GM13977 (cell line): ENCODE measurements at regions not wholly inside any gene's neighbourhood (a gene's known extent, or its start where the extent isn't known, plus 50 kb on each side); places are given as distances from the start of the nearest gene placed in this dataset.

Experiments used
- DNase-seq: peaks from one replicate; pipeline ENCODE4 v3.0.0; 2012; ENCODE audit warnings: low spot score
- in situ Hi-C: fragments of 300-500 bp; cut with MboI; formaldehyde crosslinking; loops from one replicate; pipeline ENCODE4 v1.12.0; 2022; ENCODE audit warnings: low sequenced_read_pairs, low pct_unique_long_range_greater_than_20kb, mixed read lengths, inconsistent platforms; ENCODE audit not compliant: unreplicated experiment
- TF ChIP-seq, protein P1 (sequence below): IDR thresholded peaks from 2 replicates; pipeline ENCODE4 v1.5.1; 2012; ENCODE audit warnings: mild to moderate bottlenecking, control low read depth; ENCODE audit not compliant: insufficient read depth; ENCODE audit errors: extremely low read depth, missing control alignments

DNA sequence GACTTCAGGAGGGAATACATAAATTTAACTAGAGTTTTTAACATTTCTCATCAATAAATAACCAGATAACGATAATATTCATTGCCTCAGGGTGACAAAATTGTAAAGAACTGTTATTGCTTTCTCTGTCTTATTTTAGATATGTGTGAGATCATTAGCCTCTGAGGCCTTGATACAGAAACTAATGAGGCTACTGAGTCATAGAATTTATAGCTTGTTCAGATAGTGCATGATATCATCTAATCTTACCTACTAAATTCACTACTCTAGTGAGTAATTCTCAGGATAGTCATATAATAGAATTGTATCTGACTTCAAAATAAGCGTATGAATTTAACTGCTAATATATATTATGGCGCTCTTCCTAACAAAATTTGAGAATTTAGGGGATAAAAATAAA is 360.8 kb upstream of the KLHL1 start:
- no peak for DNase-seq
- in situ Hi-C loops, result no loop called here
- TF ChIP-seq, protein P1, sequence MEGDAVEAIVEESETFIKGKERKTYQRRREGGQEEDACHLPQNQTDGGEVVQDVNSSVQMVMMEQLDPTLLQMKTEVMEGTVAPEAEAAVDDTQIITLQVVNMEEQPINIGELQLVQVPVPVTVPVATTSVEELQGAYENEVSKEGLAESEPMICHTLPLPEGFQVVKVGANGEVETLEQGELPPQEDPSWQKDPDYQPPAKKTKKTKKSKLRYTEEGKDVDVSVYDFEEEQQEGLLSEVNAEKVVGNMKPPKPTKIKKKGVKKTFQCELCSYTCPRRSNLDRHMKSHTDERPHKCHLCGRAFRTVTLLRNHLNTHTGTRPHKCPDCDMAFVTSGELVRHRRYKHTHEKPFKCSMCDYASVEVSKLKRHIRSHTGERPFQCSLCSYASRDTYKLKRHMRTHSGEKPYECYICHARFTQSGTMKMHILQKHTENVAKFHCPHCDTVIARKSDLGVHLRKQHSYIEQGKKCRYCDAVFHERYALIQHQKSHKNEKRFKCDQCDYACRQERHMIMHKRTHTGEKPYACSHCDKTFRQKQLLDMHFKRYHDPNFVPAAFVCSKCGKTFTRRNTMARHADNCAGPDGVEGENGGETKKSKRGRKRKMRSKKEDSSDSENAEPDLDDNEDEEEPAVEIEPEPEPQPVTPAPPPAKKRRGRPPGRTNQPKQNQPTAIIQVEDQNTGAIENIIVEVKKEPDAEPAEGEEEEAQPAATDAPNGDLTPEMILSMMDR, result no peak

DNA sequence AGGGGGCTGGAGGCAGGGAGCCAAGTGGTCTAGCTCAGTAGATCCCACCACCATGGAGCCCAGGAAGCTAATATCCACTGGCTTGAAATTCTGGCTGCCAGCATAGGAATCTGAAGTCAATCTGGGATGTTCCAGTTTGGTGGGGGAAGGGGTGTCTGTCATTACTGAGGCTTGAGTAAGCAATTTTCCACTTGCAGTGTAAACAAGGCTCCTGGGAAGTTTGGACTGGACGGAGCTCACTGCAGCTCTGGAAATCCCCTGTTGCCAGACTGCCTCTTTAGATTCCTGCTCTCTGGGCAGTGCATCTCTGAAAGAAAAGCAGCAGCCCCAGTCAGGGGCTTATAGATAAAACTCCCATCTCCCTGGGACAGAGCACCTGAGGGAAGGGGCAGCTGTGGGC is 349.2 kb upstream of the KLHL1 start:
- TF ChIP-seq, protein P1, result no peak
- DNase-seq, result no peak
- in situ Hi-C loops, result no loop called here

DNA sequence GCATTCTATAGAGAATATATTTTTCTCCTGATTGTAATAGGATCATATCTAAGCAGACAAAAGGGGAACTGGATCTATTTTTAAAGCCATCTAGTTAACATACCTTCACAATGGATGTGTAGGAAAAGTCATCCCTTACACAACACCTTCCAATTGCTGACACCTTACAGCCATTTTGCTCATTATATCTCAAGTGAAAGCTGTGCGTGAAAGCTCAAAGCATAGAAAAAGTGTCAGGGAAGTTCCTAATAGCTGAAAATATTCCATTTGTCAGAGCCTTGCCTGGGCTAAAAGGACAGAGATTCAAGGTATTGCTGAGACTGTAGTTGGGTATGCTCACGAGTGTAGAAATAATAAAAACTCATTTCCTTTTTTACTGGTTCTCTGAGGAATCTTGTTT is 340.6 kb upstream of the KLHL1 start:
- DNase-seq, result no peak
- in situ Hi-C loops, result no loop called here
- TF ChIP-seq, protein P1, result no peak

DNA sequence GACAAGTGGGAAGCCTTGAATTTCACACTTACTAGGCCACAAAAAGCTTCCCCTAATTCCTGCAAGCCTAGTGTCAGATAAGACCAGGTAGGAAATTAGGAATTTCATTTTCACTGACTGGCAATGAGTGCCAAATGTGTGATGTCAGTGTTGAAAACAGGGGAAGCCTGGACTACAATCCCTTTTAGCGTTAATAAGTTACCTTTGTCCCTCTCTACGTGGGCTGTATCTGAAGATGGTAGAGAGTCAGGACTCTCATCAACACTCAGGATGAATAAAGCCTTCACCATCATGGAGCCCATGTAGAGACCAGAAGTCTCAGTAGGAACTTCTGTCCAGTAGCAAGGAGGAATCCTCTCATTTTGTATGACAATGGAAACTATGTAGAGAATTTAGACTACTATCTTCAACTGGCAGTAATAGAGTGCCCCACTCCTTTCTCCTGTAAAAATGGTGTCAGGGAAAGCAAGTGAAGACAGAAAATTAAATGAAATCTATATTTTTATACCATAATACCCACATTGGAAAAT is 324.1 kb upstream of the KLHL1 start:
- no peak for DNase-seq
- in situ Hi-C loops, result no loop called here
- TF ChIP-seq, protein P1, result no peak

DNA sequence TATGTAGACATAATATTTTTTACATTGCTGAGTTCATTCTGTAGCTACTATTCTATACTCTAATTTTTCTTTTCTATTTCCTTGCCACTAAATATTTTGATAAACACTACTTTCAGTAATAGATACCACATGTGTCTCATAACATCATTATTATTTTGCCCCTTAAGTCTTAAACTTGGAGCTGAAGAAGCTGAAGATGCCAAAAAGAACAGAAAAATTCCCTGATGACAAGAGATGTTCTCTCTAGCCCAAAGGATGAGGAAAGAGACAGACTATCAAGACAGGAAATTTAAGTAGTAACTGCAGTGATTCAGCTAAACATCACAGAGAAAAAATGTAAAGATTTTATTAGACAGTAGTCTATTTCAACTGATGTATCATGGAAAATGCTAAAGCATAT is 322.0 kb upstream of the KLHL1 start:
- DNase-seq, result no peak
- in situ Hi-C loops, result no loop called here
- TF ChIP-seq, protein P1, result no peak

DNA sequence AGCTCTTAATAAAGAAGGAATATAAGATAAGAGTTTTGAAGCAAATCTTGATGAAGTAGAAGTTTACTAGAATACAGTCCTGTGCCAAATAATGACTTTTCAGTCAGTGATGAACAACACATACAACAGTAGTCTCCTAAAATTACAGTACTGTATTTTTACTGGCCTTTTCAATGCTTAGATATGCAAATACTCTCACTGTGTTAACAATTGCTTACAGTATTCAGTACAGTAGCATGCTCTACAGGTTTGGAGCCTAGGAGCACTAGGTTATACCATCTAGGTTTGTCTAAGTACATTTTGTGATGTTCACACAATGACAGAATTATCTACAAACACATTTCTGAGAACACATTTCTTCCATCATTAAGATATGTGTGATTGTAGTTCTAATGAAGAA is 316.7 kb upstream of the KLHL1 start:
- in situ Hi-C loops, result no loop called here
- no peak for DNase-seq

DNA sequence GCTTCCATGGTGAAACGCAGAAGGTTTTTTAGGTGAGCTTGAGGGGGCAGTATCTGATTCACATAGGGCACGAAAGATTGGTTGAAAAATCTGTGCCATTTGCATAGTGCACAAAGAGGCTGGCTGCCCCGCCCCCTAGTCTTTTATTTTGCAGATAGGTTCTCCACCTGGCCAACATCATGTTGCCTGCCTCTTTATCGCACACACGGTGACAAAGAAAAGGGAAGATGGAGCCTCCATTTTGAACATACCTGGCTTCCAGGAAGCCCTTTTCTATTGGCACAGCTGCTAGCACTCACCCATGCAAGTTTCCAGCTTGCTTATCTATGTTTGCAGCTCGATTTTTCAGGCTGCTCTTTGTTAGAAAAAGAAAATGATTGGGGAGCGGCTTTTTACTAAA is 316.2 kb upstream of the KLHL1 start:
- in situ Hi-C loops, result no loop called here
- TF ChIP-seq, protein P1, result no peak
- DNase-seq, result no peak

More for the DNA sequence above, 316.7 kb upstream of the KLHL1 start:
- TF ChIP-seq, protein P1, result no peak
